ENCODE measurements at regions not wholly inside any gene's neighbourhood (a gene's known extent, or its start where the extent isn't known, plus 50 kb on each side); places are given as distances from the start of the nearest gene placed in this dataset.

DNA sequence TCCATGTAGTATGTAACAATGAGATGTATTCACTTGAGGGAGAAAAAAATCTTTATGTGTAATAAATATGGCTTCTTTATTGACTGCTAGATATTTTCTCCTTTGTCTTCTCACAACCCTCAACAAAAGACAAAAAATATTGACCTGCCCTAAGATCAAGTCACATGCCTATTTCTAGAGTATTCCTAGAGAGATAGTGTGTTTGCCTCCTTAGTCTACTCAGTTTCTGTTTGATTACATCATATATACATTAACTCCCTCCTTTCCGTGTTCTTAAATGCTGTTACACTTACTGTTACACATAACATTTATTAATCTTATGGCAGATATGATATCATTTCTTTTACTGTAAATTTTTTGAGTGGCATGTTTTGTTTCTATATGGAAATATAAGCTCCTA is 281.6 kb upstream of the RGS18 start (continued):
- TF ChIP-seq ZNF780A (CRISPR knock-in tag; IDR thresholded peaks at IDR 0.05): no peak
- TF ChIP-seq RBM25 (IDR thresholded peaks at IDR 0.05; ENCODE audit: low read depth, low read length, severe bottlenecking): no peak
- TF ChIP-seq KLF10 (CRISPR knock-in tag; IDR thresholded peaks at IDR 0.05): no peak
- TF ChIP-seq ZNF766 (CRISPR knock-in tag; conservative IDR thresholded peaks at IDR 0.05): no peak
- no peak for TF ChIP-seq ZNF696 (CRISPR knock-in tag; conservative IDR thresholded peaks at IDR 0.05)
- TF ChIP-seq, protein P1, sequence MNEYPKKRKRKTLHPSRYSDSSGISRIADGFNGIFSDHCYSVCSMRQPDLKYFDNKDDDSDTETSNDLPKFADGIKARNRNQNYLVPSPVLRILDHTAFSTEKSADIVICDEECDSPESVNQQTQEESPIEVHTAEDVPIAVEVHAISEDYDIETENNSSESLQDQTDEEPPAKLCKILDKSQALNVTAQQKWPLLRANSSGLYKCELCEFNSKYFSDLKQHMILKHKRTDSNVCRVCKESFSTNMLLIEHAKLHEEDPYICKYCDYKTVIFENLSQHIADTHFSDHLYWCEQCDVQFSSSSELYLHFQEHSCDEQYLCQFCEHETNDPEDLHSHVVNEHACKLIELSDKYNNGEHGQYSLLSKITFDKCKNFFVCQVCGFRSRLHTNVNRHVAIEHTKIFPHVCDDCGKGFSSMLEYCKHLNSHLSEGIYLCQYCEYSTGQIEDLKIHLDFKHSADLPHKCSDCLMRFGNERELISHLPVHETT (CRISPR knock-in tag; conservative IDR thresholded peaks at IDR 0.05 in 1 of 2, IDR thresholded peaks at IDR 0.05 in 1 of 2): no peak
- no peak for TF ChIP-seq NFIC (IDR thresholded peaks at IDR 0.05)
- no peak for TF ChIP-seq ZNF830 (CRISPR knock-in tag; IDR thresholded peaks at IDR 0.05)
- no peak for TF ChIP-seq NR4A1 (CRISPR knock-in tag; IDR thresholded peaks at IDR 0.05)
- no peak for TF ChIP-seq NR4A1 (tag; IDR thresholded peaks at IDR 0.05)
- TF ChIP-seq, protein P2, sequence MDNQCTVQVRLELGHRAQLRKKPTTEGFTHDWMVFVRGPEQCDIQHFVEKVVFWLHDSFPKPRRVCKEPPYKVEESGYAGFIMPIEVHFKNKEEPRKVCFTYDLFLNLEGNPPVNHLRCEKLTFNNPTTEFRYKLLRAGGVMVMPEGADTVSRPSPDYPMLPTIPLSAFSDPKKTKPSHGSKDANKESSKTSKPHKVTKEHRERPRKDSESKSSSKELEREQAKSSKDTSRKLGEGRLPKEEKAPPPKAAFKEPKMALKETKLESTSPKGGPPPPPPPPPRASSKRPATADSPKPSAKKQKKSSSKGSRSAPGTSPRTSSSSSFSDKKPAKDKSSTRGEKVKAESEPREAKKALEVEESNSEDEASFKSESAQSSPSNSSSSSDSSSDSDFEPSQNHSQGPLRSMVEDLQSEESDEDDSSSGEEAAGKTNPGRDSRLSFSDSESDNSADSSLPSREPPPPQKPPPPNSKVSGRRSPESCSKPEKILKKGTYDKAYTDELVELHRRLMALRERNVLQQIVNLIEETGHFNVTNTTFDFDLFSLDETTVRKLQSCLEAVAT (IDR thresholded peaks at IDR 0.05): no peak
- peak; percentile 60; the same call in 1 of the 2 replicates for TF ChIP-seq ATF7 (IDR thresholded peaks at IDR 0.05)
- TF ChIP-seq, protein P3, sequence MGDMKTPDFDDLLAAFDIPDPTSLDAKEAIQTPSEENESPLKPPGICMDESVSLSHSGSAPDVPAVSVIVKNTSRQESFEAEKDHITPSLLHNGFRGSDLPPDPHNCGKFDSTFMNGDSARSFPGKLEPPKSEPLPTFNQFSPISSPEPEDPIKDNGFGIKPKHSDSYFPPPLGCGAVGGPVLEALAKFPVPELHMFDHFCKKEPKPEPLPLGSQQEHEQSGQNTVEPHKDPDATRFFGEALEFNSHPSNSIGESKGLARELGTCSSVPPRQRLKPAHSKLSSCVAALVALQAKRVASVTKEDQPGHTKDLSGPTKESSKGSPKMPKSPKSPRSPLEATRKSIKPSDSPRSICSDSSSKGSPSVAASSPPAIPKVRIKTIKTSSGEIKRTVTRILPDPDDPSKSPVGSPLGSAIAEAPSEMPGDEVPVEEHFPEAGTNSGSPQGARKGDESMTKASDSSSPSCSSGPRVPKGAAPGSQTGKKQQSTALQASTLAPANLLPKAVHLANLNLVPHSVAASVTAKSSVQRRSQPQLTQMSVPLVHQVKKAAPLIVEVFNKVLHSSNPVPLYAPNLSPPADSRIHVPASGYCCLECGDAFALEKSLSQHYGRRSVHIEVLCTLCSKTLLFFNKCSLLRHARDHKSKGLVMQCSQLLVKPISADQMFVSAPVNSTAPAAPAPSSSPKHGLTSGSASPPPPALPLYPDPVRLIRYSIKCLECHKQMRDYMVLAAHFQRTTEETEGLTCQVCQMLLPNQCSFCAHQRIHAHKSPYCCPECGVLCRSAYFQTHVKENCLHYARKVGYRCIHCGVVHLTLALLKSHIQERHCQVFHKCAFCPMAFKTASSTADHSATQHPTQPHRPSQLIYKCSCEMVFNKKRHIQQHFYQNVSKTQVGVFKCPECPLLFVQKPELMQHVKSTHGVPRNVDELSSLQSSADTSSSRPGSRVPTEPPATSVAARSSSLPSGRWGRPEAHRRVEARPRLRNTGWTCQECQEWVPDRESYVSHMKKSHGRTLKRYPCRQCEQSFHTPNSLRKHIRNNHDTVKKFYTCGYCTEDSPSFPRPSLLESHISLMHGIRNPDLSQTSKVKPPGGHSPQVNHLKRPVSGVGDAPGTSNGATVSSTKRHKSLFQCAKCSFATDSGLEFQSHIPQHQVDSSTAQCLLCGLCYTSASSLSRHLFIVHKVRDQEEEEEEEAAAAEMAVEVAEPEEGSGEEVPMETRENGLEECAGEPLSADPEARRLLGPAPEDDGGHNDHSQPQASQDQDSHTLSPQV (IDR thresholded peaks at IDR 0.05): 0 out of 2 replicates have a peak, but pooled peaks have one; percentile 23
- TF ChIP-seq GATAD2B (IDR thresholded peaks at IDR 0.05; ENCODE audit: borderline replicate concordance): peak; percentile 21; the same call in 1 of the 2 replicates
- TF ChIP-seq, protein P4, sequence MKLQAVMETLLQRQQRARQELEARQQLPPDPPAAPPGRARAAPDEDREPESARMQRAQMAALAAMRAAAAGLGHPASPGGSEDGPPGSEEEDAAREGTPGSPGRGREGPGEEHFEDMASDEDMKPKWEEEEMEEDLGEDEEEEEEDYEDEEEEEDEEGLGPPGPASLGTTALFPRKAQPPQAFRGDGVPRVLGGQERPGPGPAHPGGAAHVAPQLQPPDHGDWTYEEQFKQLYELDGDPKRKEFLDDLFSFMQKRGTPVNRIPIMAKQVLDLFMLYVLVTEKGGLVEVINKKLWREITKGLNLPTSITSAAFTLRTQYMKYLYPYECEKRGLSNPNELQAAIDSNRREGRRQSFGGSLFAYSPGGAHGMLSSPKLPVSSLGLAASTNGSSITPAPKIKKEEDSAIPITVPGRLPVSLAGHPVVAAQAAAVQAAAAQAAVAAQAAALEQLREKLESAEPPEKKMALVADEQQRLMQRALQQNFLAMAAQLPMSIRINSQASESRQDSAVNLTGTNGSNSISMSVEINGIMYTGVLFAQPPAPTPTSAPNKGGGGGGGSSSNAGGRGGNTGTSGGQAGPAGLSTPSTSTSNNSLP (IDR thresholded peaks at IDR 0.05; ENCODE audit: borderline replicate concordance, low read depth, low read length): no peak
